ENCODE measurements at regions not wholly inside any gene's neighbourhood (a gene's known extent, or its start where the extent isn't known, plus 50 kb on each side); places are given as distances from the start of the nearest gene placed in this dataset.

DNA sequence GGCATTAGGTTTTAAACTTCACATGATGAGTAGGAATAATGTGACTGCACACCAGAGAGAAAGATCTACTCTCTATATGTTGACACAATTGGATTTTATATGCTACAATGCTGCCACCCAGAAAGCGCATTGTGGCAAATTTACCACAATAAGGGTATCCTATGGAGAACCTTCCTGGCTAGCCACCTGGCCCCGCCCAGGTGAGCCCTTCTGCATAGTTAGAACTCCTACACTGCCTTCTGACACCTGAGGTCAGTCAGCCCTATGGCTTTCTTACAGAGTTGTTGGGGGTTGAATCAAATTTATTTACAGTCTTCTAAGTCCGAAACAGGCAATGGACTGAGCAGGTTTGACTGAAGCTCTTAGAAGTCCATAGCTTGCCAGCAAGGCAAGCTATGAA lies 153.8 kb upstream of the S100G start:
- DNase-seq (ENCODE audit: low read depth), result no peak

GRCh38 chrX:16511796-16512776 lies 137.9 kb upstream of the S100G start:
- DNase-seq (ENCODE audit: low read depth), result no peak

DNA sequence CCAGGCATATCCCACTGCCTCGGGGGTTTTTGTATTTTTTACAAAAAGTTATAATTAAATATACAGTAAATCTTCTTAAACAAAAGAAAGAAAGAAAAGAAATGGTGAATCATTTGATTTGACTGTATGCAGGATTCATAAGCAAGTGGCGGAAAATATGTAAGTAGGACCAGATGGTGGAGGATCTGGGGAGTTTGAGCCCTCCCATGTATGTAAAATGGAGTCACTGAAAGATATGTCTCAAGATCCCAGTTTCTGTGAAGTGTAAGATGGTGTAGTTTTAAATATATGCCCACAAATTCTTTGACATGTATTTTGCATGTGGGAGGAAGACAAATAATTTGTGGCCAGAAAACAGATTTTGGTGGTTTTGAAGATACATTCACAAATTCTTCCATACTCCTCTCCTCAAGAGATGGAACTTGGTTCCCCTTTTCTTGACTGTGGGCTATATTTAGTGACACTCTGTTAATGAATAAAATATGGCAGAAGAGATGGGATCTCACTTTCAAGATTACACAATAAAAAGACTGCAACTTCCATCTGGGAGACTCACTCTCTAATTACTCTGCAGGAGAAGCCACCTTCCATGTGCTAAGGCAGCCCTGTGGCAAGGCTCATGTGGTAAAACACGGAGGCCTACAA lies 133.6 kb upstream of the S100G start:
- no peak for DNase-seq (ENCODE audit: low read depth)

- no peak for DNase-seq (ENCODE audit: low read depth)
Observed at GRCh38 chrX:16517039-16517605, 132.8 kb upstream of the S100G start.

DNA sequence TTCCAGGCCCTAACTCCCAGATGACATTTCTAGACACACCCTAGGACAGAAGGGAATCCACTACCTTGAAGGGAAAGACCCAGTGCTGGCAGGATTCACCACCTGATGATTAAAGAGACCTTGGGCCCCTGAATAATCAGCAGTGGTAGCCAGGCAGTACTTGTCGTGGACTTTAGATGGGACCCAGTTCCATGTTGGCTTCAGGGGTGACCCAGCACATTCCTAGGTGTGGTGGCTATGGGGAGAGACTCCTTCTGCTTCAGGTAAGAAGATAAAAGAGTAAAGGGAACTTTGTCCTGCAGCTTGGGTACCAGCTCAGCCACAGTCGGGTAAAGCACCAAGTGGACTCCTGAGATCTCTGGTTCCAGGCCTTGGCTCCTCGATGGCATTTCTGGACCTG lies 131.8 kb upstream of the S100G start:
- no peak for DNase-seq (ENCODE audit: low read depth)

GRCh38 chrX:16524316-16524715 lies 125.6 kb upstream of the S100G start:
- DNase-seq (ENCODE audit: low read depth), result no peak

DNA sequence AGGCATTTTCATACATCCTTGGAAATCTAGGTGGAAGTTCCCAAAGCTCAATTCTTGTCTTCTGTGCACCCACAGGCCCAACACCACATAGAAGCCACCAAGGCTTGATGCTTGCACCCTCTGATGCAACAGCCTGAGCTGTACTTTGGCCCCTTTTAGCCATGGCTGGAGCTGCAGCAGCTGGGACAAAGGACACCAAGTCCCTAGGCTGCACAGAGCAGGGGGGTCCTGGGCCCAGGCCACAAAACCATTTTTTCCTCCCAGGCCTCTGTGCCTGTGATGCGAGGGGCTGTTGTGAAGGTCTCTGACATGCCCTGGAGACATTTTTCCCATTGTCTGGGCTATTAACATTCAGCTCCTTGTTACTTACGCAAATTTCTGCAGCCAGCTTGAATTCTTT lies 124.0 kb upstream of the S100G start:
- no peak for DNase-seq (ENCODE audit: low read depth)

GRCh38 chrX:16528620-16529019 lies 121.3 kb upstream of the S100G start:
- DNase-seq (ENCODE audit: low read depth), result no peak

Measured in Daoy (cell line).